ENCODE measurements at regions not wholly inside any gene's neighbourhood (a gene's known extent, or its start where the extent isn't known, plus 50 kb on each side); places are given as distances from the start of the nearest gene placed in this dataset.

DNA sequence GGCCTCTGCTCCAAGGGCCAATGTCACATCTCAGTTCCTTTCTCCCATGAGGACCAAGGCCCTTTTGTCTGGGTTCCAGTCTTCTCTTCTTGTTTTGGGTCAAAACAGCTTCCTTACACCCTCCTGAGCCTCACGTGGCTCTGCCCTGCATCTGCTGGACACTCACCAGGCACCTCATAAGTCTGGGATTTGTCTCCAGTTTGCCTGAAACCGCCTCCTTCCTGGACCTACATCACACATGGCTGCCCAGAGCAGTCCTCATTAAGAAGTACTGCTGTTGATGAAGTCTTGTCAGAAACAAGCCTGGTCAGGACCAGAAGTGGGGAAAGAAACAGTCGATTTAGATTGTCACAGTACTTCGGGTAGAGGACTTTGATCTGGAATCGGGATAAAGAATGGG is 173.4 kb upstream of the BMPER start:
- no peaks in the 10 kb centered on the region for H3K36me3 ChIP-seq (ENCODE audit: control insufficient read depth in 1 of 2, insufficient read depth in 2 of 2, low read length in 2 of 2)
- TF ChIP-seq ELF1 (IDR thresholded peaks at IDR 0.05; ENCODE audit: borderline replicate concordance, low read depth) (no peak), ZFX (IDR thresholded peaks at IDR 0.05) (no peak), SRF (IDR thresholded peaks at IDR 0.05; ENCODE audit: low read depth) (no peak), EGR1 (IDR thresholded peaks at IDR 0.05; ENCODE audit: low read depth) (no peak), POLR2AphosphoS5 (IDR thresholded peaks at IDR 0.05; ENCODE audit: low read depth, low read length) (no peak), EZH2 (IDR thresholded peaks at IDR 0.05) (no peak), TCF7L2 (IDR thresholded peaks at IDR 0.05; ENCODE audit: borderline replicate concordance, extremely low read depth, insufficient read depth, insufficient read length) (no peak)
- ATAC-seq: no peak
- H3K27me3 ChIP-seq (ENCODE audit: insufficient read depth, low read length): no peaks in the 10 kb centered on the region
- no peak overlapping the region for H3K27ac ChIP-seq (ENCODE audit: low read depth, low read length)
- H3K9me2 ChIP-seq (ENCODE audit: insufficient read depth): no peaks in the 10 kb centered on the region
- H3K9me3 ChIP-seq (ENCODE audit: control insufficient read depth in 1 of 2, insufficient read depth in 1 of 2, low read depth in 1 of 2, low read length in 2 of 2): no peaks in the 10 kb centered on the region
- BruUV-seq (replicated peaks): no TSS peak
- H3K9ac ChIP-seq (ENCODE audit: low read length): no peak overlapping the region
- POLR2A ChIA-PET: no interaction called here
- RAD21 ChIA-PET (ENCODE audit: low non-redundant PET in 1 of 2, low total read pairs in 2 of 2, uncharacterized antibody in 2 of 2, unreplicated experiment in 2 of 2): no interaction called here
- no peak overlapping the region for H2AFZ ChIP-seq (ENCODE audit: low read depth, low read length, poor library complexity, severe bottlenecking)
- H4K20me1 ChIP-seq (ENCODE audit: insufficient read depth): no peaks in the 10 kb centered on the region
- no peaks in the 10 kb centered on the region for H3K79me2 ChIP-seq (ENCODE audit: insufficient read depth, low read length)
- H3K4me3 ChIP-seq (replicated peaks in 1 of 2; ENCODE audit: low read depth in 1 of 2, low read length in 2 of 2): no peak overlapping the region
- no peak for DNase-seq (ENCODE audit: low read depth, low spot score)
- intact Hi-C loops (cut with micrococcal nuclease): no loop called here
- H3K4me2 ChIP-seq (ENCODE audit: low read length): no peak overlapping the region
- H3K4me1 ChIP-seq (ENCODE audit: control insufficient read depth in 1 of 2, insufficient read depth in 2 of 2, low read length in 2 of 2): no peaks in the 10 kb centered on the region
- CTCF ChIA-PET: no interaction called here

GRCh38 chr7:33732462-33732861 is 172.9 kb upstream of the BMPER start:
- no peak overlapping the region for H3K9ac ChIP-seq (ENCODE audit: low read length)
- ChIA-PET CTCF (no interaction called here), POLR2A (no interaction called here), RAD21 (ENCODE audit: low non-redundant PET in 1 of 2, low total read pairs in 2 of 2, uncharacterized antibody in 2 of 2, unreplicated experiment in 2 of 2) (no interaction called here)
- no peaks in the 10 kb centered on the region for H3K9me2 ChIP-seq (ENCODE audit: insufficient read depth)
- H3K27ac ChIP-seq (ENCODE audit: low read depth, low read length): no peak overlapping the region
- H2AFZ ChIP-seq (ENCODE audit: low read depth, low read length, poor library complexity, severe bottlenecking): no peak overlapping the region
- ATAC-seq: no peak
- DNase-seq (ENCODE audit: low read depth, low spot score): no peak
- no peaks in the 10 kb centered on the region for H3K36me3 ChIP-seq (ENCODE audit: control insufficient read depth in 1 of 2, insufficient read depth in 2 of 2, low read length in 2 of 2)
- H4K20me1 ChIP-seq (ENCODE audit: insufficient read depth): no peaks in the 10 kb centered on the region
- H3K4me3 ChIP-seq (replicated peaks in 1 of 2; ENCODE audit: low read depth in 1 of 2, low read length in 2 of 2): no peak overlapping the region
- H3K27me3 ChIP-seq (ENCODE audit: insufficient read depth, low read length): no peaks in the 10 kb centered on the region
- no peaks in the 10 kb centered on the region for H3K79me2 ChIP-seq (ENCODE audit: insufficient read depth, low read length)
- intact Hi-C loops (cut with micrococcal nuclease): no loop called here
- no peaks in the 10 kb centered on the region for H3K4me1 ChIP-seq (ENCODE audit: control insufficient read depth in 1 of 2, insufficient read depth in 2 of 2, low read length in 2 of 2)
- no TSS peak for BruUV-seq (replicated peaks)
- no peaks in the 10 kb centered on the region for H3K9me3 ChIP-seq (ENCODE audit: control insufficient read depth in 1 of 2, insufficient read depth in 1 of 2, low read depth in 1 of 2, low read length in 2 of 2)
- no peak overlapping the region for H3K4me2 ChIP-seq (ENCODE audit: low read length)
- TF ChIP-seq POLR2A (IDR thresholded peaks at IDR 0.05; ENCODE audit: borderline replicate concordance, extremely low read depth, insufficient read depth, insufficient read length): no peak
- TF ChIP-seq, protein P1, sequence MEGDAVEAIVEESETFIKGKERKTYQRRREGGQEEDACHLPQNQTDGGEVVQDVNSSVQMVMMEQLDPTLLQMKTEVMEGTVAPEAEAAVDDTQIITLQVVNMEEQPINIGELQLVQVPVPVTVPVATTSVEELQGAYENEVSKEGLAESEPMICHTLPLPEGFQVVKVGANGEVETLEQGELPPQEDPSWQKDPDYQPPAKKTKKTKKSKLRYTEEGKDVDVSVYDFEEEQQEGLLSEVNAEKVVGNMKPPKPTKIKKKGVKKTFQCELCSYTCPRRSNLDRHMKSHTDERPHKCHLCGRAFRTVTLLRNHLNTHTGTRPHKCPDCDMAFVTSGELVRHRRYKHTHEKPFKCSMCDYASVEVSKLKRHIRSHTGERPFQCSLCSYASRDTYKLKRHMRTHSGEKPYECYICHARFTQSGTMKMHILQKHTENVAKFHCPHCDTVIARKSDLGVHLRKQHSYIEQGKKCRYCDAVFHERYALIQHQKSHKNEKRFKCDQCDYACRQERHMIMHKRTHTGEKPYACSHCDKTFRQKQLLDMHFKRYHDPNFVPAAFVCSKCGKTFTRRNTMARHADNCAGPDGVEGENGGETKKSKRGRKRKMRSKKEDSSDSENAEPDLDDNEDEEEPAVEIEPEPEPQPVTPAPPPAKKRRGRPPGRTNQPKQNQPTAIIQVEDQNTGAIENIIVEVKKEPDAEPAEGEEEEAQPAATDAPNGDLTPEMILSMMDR (IDR thresholded peaks at IDR 0.05 in 2 of 3, conservative IDR thresholded peaks at IDR 0.05 in 1 of 3; ENCODE audit: borderline replicate concordance in 1 of 3, insufficient read depth in 1 of 3, low read depth in 2 of 3, low read length in 2 of 3): no peak
- no peak for TF ChIP-seq REST (IDR thresholded peaks at IDR 0.05; ENCODE audit: low read depth)
- TF ChIP-seq POLR2AphosphoS5 (IDR thresholded peaks at IDR 0.05; ENCODE audit: low read depth, low read length): no peak
- TF ChIP-seq ZBTB33 (IDR thresholded peaks at IDR 0.05; ENCODE audit: extremely low read depth, insufficient replicate concordance, low read length): no peak
- no peak for TF ChIP-seq FOSL1 (IDR thresholded peaks at IDR 0.05; ENCODE audit: low read depth)
- TF ChIP-seq ATF3 (IDR thresholded peaks at IDR 0.05): no peak
- TF ChIP-seq EZH2 (IDR thresholded peaks at IDR 0.05): no peak
- no peak for TF ChIP-seq EZH2phosphoT487 (IDR thresholded peaks at IDR 0.05; ENCODE audit: borderline replicate concordance)
- TF ChIP-seq EGR1 (IDR thresholded peaks at IDR 0.05; ENCODE audit: low read depth): no peak

All from HCT116 (cell line).